ENCODE measurements at regions not wholly inside any gene's neighbourhood (a gene's known extent, or its start where the extent isn't known, plus 50 kb on each side); places are given as distances from the start of the nearest gene placed in this dataset.

DNA sequence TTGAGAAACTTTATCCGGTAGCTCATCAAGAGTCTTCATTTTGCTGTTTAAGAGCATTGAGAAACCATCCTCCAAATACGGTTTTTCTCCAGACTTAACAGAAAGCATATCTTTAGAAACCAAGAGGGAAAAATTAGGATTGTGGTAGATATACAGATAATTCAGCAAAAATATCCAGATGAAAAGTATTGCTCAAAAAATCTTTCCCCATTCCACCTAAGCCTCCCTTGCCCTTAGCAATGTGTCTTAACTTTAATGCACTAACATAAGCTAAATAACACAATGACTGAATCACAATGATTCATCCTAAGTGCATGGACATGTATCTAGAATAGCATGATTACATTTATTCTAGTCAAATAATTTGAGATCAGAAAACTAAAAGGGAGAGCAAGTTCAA is 130.3 kb upstream of the TARS1 start:
- TF ChIP-seq, protein P1, sequence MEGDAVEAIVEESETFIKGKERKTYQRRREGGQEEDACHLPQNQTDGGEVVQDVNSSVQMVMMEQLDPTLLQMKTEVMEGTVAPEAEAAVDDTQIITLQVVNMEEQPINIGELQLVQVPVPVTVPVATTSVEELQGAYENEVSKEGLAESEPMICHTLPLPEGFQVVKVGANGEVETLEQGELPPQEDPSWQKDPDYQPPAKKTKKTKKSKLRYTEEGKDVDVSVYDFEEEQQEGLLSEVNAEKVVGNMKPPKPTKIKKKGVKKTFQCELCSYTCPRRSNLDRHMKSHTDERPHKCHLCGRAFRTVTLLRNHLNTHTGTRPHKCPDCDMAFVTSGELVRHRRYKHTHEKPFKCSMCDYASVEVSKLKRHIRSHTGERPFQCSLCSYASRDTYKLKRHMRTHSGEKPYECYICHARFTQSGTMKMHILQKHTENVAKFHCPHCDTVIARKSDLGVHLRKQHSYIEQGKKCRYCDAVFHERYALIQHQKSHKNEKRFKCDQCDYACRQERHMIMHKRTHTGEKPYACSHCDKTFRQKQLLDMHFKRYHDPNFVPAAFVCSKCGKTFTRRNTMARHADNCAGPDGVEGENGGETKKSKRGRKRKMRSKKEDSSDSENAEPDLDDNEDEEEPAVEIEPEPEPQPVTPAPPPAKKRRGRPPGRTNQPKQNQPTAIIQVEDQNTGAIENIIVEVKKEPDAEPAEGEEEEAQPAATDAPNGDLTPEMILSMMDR (IDR thresholded peaks at IDR 0.05; ENCODE audit: insufficient read depth, low read depth, low read length) = no peak
- no peak for TF ChIP-seq EZH2 (IDR thresholded peaks at IDR 0.05; ENCODE audit: insufficient read depth, low read length)
